ENCODE measurements at regions not wholly inside any gene's neighbourhood (a gene's known extent, or its start where the extent isn't known, plus 50 kb on each side); places are given as distances from the start of the nearest gene placed in this dataset.

- no peak for TF ChIP-seq CTCF (IDR thresholded peaks at IDR 0.05)
- no peak for TF ChIP-seq POLR2A (IDR thresholded peaks at IDR 0.05)
Observed at GRCh38 chr10:22846294-22846693, 81.6 kb upstream of the ARMC3 start.
